ENCODE measurements at regions not wholly inside any gene's neighbourhood (a gene's known extent, or its start where the extent isn't known, plus 50 kb on each side); places are given as distances from the start of the nearest gene placed in this dataset.
A peak's percentile ranks its signal among the peaks of the same experiment; 100 is the strongest.

GRCh38 chr5:6832994-6833393, 119.8 kb downstream of the TENT4A start:
- no peak for DNase-seq (ENCODE audit: low spot score)

GRCh38 chr5:6833406-6833805, 120.2 kb downstream of the TENT4A start:
- DNase-seq (ENCODE audit: low spot score): no peak

- DNase-seq (ENCODE audit: low spot score): no peak
Measured at GRCh38 chr5:6837095-6837494, 123.9 kb downstream of the TENT4A start.

GRCh38 chr5:6837519-6838110, 124.4 kb downstream of the TENT4A start:
- DNase-seq (ENCODE audit: low spot score): peak; percentile 5

GRCh38 chr5:6838736-6839135, 125.5 kb downstream of the TENT4A start:
- DNase-seq (ENCODE audit: low spot score): no peak

GRCh38 chr5:6840136-6840793, 127.0 kb downstream of the TENT4A start:
- DNase-seq (ENCODE audit: low spot score): no peak

GRCh38 chr5:6843335-6843734, 130.1 kb downstream of the TENT4A start:
- DNase-seq (ENCODE audit: low spot score): no peak

GRCh38 chr5:6843821-6844220, 130.6 kb downstream of the TENT4A start:
- DNase-seq (ENCODE audit: low spot score): no peak

GRCh38 chr5:6845856-6846255, 132.6 kb downstream of the TENT4A start:
- DNase-seq (ENCODE audit: low spot score): no peak

GRCh38 chr5:6847870-6848269, 134.6 kb downstream of the TENT4A start:
- peak; percentile 11 for DNase-seq (ENCODE audit: low spot score)

GRCh38 chr5:6849316-6850105, 136.3 kb downstream of the TENT4A start:
- DNase-seq (ENCODE audit: low spot score): peak; percentile 12

GRCh38 chr5:6850106-6850432, 136.8 kb downstream of the TENT4A start:
- DNase-seq (ENCODE audit: low spot score): no peak

GRCh38 chr5:6856653-6857052, 143.4 kb downstream of the TENT4A start:
- DNase-seq (ENCODE audit: low spot score): no peak

- no peak for DNase-seq (ENCODE audit: low spot score)
Measured at GRCh38 chr5:6858419-6858818, 145.2 kb downstream of the TENT4A start.

- DNase-seq (ENCODE audit: low spot score): no peak
Measured at GRCh38 chr5:6859023-6859422, 145.8 kb downstream of the TENT4A start.

GRCh38 chr5:6859951-6860638, 146.9 kb downstream of the TENT4A start:
- DNase-seq (ENCODE audit: low spot score): no peak

GRCh38 chr5:6861036-6861435, 147.8 kb downstream of the TENT4A start:
- no peak for DNase-seq (ENCODE audit: low spot score)

GRCh38 chr5:6861667-6862066, 148.4 kb downstream of the TENT4A start:
- DNase-seq (ENCODE audit: low spot score): no peak

- DNase-seq (ENCODE audit: low spot score): no peak
Measured at GRCh38 chr5:6862306-6862705, 149.1 kb downstream of the TENT4A start.

- no peak for DNase-seq (ENCODE audit: low spot score)
Measured at GRCh38 chr5:6867712-6868111, 154.5 kb downstream of the TENT4A start.

GRCh38 chr5:6868171-6868570, 154.9 kb downstream of the TENT4A start:
- DNase-seq (ENCODE audit: low spot score): no peak

- no peak for DNase-seq (ENCODE audit: low spot score)
Measured at GRCh38 chr5:6868575-6869215, 155.5 kb downstream of the TENT4A start.
